H1 (cell line): ENCODE measurements at regions not wholly inside any gene's neighbourhood (a gene's known extent, or its start where the extent isn't known, plus 50 kb on each side); places are given as distances from the start of the nearest gene placed in this dataset.

ENCODE experiments used
- BACH1 ChIP-seq: IDR thresholded peaks from 2 replicates; pipeline ENCODE4 v1.6.1; 2012; ENCODE audit warnings: low read length, improper control_type of control experiment
- CBX8 ChIP-seq: fragments of 300-800, 300-1000 bp; sonication (generic); IDR thresholded peaks from 2 replicates; pipeline ENCODE4 v1.7.1; 2016; ENCODE audit warnings: low read depth, low read length, borderline replicate concordance
- EP300 ChIP-seq, 2 experiments: IDR thresholded peaks; 1 replicate in 1 of 2; 2 replicates in 1 of 2; pipeline ENCODE4 v1.6.1; 2011 to 2012; ENCODE audit warnings: low read depth in 2 of 2, low read length in 2 of 2, mild to moderate bottlenecking in 2 of 2, borderline replicate concordance in 1 of 2, inconsistent platforms in 1 of 2, moderate library complexity in 1 of 2
- EZH2 ChIP-seq: fragments of 200-600 bp; sonication (generic); IDR thresholded peaks from 2 replicates; pipeline ENCODE4 v1.7.1; 2012; ENCODE audit warnings: low read depth, mild to moderate bottlenecking, moderate library complexity, low read length, inconsistent platforms; ENCODE audit not compliant: severe bottlenecking
- GABPA ChIP-seq: IDR thresholded peaks from 2 replicates; pipeline ENCODE4 v1.6.1; 2011; ENCODE audit warnings: mild to moderate bottlenecking, low read length, moderate library complexity, borderline replicate concordance; ENCODE audit not compliant: insufficient read depth
- JUN ChIP-seq: IDR thresholded peaks from 2 replicates; pipeline ENCODE4 v1.6.1; 2011; ENCODE audit warnings: low read depth, mild to moderate bottlenecking, improper control_type of control experiment, low read length
- KDM4A ChIP-seq: IDR thresholded peaks from one replicate; pipeline ENCODE4 v1.7.1; 2012; ENCODE audit warnings: low read depth, mild to moderate bottlenecking, moderate library complexity, low read length, inconsistent platforms; ENCODE audit not compliant: severe bottlenecking
- POLR2AphosphoS5 ChIP-seq: IDR thresholded peaks from 2 replicates; pipeline ENCODE4 v1.6.1; 2011; ENCODE audit warnings: low read depth, low read length
- SP2 ChIP-seq: IDR thresholded peaks from 2 replicates; pipeline ENCODE4 v1.6.1; 2012; ENCODE audit warnings: mild to moderate bottlenecking, low read length, inconsistent platforms
- TAF7 ChIP-seq: optimal IDR thresholded peaks from 2 replicates; pipeline ENCODE3; 2011; ENCODE audit warnings: low read depth, mild to moderate bottlenecking, inconsistent platforms, low read length, moderate library complexity, borderline replicate concordance
- YY1 ChIP-seq: IDR thresholded peaks from 2 replicates; pipeline ENCODE4 v1.6.1; 2011; ENCODE audit warnings: low read depth, mild to moderate bottlenecking, low read length
- TF ChIP-seq, protein P1 (sequence below), 3 experiments: IDR thresholded peaks; 1 replicate in 2 of 3; 2 replicates in 1 of 3; pipeline versions ENCODE4 v1.5.1 to v1.6.1; 2011; ENCODE audit warnings: low read length in 3 of 3, mild to moderate bottlenecking in 3 of 3, inconsistent platforms in 2 of 3, low read depth in 1 of 3, moderate library complexity in 1 of 3; ENCODE audit not compliant: insufficient read depth in 1 of 3; ENCODE audit errors: control extremely low read depth in 1 of 3

DNA sequence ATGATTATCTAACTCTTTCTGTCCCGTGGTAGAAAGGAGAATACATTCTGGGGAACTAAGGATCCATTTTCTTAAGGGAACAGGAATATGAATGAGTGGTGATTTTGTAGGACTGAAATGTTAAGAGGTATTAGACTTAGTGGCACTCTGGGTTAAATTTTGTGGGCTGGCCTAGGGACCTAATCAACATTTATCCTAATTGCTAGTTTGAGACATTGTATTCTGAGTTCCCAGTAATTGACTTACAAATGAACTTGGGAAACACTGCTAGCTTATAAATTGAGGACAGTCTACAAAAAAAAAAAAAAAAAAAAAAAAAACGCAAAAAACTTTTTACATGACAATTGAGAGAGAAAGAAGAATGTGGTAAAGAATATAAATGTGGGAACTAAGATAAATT, 136.6 kb upstream of the ZP4 start:
- TF ChIP-seq JUN = no peak
- no peak for TF ChIP-seq CBX8
- TF ChIP-seq, protein P1, sequence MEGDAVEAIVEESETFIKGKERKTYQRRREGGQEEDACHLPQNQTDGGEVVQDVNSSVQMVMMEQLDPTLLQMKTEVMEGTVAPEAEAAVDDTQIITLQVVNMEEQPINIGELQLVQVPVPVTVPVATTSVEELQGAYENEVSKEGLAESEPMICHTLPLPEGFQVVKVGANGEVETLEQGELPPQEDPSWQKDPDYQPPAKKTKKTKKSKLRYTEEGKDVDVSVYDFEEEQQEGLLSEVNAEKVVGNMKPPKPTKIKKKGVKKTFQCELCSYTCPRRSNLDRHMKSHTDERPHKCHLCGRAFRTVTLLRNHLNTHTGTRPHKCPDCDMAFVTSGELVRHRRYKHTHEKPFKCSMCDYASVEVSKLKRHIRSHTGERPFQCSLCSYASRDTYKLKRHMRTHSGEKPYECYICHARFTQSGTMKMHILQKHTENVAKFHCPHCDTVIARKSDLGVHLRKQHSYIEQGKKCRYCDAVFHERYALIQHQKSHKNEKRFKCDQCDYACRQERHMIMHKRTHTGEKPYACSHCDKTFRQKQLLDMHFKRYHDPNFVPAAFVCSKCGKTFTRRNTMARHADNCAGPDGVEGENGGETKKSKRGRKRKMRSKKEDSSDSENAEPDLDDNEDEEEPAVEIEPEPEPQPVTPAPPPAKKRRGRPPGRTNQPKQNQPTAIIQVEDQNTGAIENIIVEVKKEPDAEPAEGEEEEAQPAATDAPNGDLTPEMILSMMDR (IDR thresholded peaks at IDR 0.05; ENCODE audit: control extremely low read depth in 1 of 3, insufficient read depth in 1 of 3, low read depth in 1 of 3, low read length in 3 of 3) = no peak
- TF ChIP-seq KDM4A = no peak
- no peak for TF ChIP-seq TAF7
- TF ChIP-seq BACH1 = no peak
- TF ChIP-seq EZH2 = no peak
- no peak for TF ChIP-seq GABPA
- no peak for TF ChIP-seq EP300 (IDR thresholded peaks at IDR 0.05; ENCODE audit: borderline replicate concordance in 1 of 2, low read depth in 2 of 2, low read length in 2 of 2)
- no peak for TF ChIP-seq SP2
- TF ChIP-seq YY1 = no peak
- no peak for TF ChIP-seq POLR2AphosphoS5
